ENCODE measurements at regions not wholly inside any gene's neighbourhood (a gene's known extent, or its start where the extent isn't known, plus 50 kb on each side); places are given as distances from the start of the nearest gene placed in this dataset.

DNA sequence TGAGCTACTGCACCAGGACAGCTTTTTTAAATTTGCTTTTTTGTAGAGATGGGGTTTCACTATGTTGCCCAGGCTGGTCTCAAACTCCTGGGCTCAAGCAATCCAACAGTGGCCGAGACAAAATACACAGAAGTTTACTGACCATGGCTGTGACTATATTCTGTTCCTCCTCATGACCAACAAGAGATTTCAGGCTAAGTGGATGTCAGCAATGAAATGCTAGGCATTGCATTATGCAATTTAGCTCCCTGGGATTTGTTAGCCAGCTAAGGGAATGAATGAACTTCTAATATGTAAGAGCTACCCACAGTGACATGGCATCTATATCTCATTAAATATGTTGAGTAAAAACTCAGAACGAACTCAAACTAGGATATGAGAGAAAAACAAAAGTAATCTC, 81.9 kb upstream of the MBOAT2 start:
- TF ChIP-seq, protein P1, sequence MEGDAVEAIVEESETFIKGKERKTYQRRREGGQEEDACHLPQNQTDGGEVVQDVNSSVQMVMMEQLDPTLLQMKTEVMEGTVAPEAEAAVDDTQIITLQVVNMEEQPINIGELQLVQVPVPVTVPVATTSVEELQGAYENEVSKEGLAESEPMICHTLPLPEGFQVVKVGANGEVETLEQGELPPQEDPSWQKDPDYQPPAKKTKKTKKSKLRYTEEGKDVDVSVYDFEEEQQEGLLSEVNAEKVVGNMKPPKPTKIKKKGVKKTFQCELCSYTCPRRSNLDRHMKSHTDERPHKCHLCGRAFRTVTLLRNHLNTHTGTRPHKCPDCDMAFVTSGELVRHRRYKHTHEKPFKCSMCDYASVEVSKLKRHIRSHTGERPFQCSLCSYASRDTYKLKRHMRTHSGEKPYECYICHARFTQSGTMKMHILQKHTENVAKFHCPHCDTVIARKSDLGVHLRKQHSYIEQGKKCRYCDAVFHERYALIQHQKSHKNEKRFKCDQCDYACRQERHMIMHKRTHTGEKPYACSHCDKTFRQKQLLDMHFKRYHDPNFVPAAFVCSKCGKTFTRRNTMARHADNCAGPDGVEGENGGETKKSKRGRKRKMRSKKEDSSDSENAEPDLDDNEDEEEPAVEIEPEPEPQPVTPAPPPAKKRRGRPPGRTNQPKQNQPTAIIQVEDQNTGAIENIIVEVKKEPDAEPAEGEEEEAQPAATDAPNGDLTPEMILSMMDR (IDR thresholded peaks at IDR 0.05), result no peak
- no peak for TF ChIP-seq POLR2A (IDR thresholded peaks at IDR 0.05; ENCODE audit: low read depth)
- no peak for TF ChIP-seq EP300 (IDR thresholded peaks at IDR 0.05)

Measured in esophagus muscularis mucosa (tissue), 4 donors.